Right lobe of liver (tissue), 6 donors: ENCODE measurements at regions not wholly inside any gene's neighbourhood (a gene's known extent, or its start where the extent isn't known, plus 50 kb on each side); places are given as distances from the start of the nearest gene placed in this dataset.
"Not testable (repeated sequence)": the region's sequence is repeated elsewhere in the genome, so short reads cannot be mapped to it uniquely, and the experiment has no call there.

Experiments
- ATAC-seq, 4 donors: fragments of 200-7000 bp; cut with Tn5 transposase; one replicate each; pipeline ENCODE4 v1.9.1; 2020; ENCODE audit warnings: mild to moderate bottlenecking in 4 of 4, moderate library complexity in 4 of 4
- DNase-seq, 3 donors: peaks; one replicate each; pipeline ENCODE4 v3.0.0-alpha.2; 2020
- H3K27ac ChIP-seq, 3 donors: fragments of 200-600 bp; one replicate each; pipeline ENCODE4 v1.8.0; 2022
- H3K27me3 ChIP-seq, 2 donors: fragments of 200-600 bp; one replicate each; pipeline ENCODE4 v1.8.0; 2022
- H3K36me3 ChIP-seq, 4 donors: fragments of 200-600 bp; sonication (generic) in 1 of 4; one replicate each; pipeline versions ENCODE4 v1.5.1 to v1.8.0; 2017 to 2022; ENCODE audit warnings: control low read depth in 1 of 4
- H3K4me1 ChIP-seq, 4 donors: fragments of 200-600 bp; sonication (generic) in 1 of 4; one replicate each; pipeline versions ENCODE4 v1.5.1 to v1.8.0; 2017 to 2022; ENCODE audit warnings: control low read depth in 1 of 4
- H3K4me3 ChIP-seq, 3 donors: fragments of 200-600 bp; one replicate each; pipeline ENCODE4 v1.8.0; 2022
- H3K9me3 ChIP-seq, 4 donors: fragments of 200-600 bp; sonication (generic) in 1 of 4; one replicate each; pipeline versions ENCODE4 v1.5.1 to v1.8.0; 2017 to 2022; ENCODE audit warnings: control low read depth in 1 of 4
- POLR2A ChIP-seq: fragments of 450-650 bp; IDR thresholded peaks from one replicate; pipeline ENCODE4 v1.6.1; 2017; ENCODE audit warnings: antibody characterized with exemption, mild to moderate bottlenecking
- WGBS: methylation state at CpG from one replicate; pipeline ENCODE4 v1.1.6; 2018; ENCODE audit warnings: low coverage, low lambda C conversion rate; ENCODE audit not compliant: insufficient coverage; ENCODE audit errors: missing lambda C conversion rate; 5-methylcytosine and 5-hydroxymethylcytosine counted together
- intact Hi-C, 2 donors: fragments of 100-400 bp; cut with DNase I; formaldehyde crosslinking; loops; one replicate each; pipeline versions ENCODE4 v1.11.2 to v1.14.1; 2022
- TF ChIP-seq, protein P1 (sequence below), 4 donors: fragments of 200-600 bp in 3 of 4; fragments of 450-650 bp in 1 of 4; IDR thresholded peaks; one replicate each; pipeline versions ENCODE4 v1.5.1 to v1.8.0; 2016 to 2022; ENCODE audit warnings: antibody characterized with exemption in 4 of 4, mild to moderate bottlenecking in 2 of 4
- donor health status: DM: no; HTN: yes; CAD: no.
- donor health status: DM: no; HTN: no; CAD: no.
- donor health status: DM: no; HTN: no; CAD: no.
- donor health status: DM: no; HTN: yes; CAD: no.
- donor health status: DM: no; HTN: yes; CAD: no.

DNA sequence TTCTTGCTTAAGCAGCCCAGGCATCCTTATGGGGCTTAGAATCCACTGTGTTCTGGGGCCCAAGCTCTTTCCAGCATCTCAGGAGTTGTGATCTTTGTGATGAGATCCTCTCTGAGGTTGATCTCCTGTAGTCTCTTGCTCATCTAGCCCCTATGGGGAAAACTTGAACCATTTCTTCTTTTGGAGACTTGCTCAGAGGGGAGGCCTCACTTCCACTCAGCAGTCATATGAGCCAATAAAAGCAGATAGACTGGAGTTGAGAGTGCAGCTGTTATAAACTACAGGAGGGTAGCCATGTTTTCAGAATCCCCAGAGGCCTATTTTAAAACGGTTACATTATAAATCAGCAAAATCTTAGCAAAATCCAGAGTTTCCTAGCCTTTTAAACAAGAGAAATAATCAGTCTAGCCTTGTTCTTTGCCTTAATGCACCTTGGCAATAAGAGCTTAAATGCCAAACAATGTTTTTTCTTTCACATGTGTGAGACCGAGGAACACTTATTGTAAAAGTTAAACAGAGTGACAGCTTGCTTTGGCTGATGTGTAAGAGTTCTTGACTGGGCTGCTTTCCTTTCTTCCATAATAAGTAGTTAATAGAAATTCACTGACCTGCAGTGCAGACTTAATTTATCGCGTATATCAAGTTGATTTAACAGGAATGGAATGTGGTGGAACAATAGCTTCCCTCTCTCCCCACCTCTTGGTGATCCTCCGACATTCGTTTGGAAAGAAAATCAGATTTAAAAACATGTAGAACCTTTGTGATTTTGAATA, 168.3 kb downstream of the NEDD1 start:
- WGBS = 47% methylated on average over 6 of the region's 6 CpGs
- no peak overlapping the region for H3K27ac ChIP-seq
- H3K4me3 ChIP-seq = no peak overlapping the region
- no peak for ATAC-seq
- no peaks in the 10 kb centered on the region for H3K36me3 ChIP-seq
- no peaks in the 10 kb centered on the region for H3K9me3 ChIP-seq
- H3K27me3 ChIP-seq = no peaks in the 10 kb centered on the region
- H3K4me1 ChIP-seq = no peaks in the 10 kb centered on the region
- DNase-seq = no peak
- intact Hi-C loops = no loop called here
- TF ChIP-seq, protein P1, sequence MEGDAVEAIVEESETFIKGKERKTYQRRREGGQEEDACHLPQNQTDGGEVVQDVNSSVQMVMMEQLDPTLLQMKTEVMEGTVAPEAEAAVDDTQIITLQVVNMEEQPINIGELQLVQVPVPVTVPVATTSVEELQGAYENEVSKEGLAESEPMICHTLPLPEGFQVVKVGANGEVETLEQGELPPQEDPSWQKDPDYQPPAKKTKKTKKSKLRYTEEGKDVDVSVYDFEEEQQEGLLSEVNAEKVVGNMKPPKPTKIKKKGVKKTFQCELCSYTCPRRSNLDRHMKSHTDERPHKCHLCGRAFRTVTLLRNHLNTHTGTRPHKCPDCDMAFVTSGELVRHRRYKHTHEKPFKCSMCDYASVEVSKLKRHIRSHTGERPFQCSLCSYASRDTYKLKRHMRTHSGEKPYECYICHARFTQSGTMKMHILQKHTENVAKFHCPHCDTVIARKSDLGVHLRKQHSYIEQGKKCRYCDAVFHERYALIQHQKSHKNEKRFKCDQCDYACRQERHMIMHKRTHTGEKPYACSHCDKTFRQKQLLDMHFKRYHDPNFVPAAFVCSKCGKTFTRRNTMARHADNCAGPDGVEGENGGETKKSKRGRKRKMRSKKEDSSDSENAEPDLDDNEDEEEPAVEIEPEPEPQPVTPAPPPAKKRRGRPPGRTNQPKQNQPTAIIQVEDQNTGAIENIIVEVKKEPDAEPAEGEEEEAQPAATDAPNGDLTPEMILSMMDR (IDR thresholded peaks at IDR 0.05) = no peak
- no peak for TF ChIP-seq POLR2A

DNA sequence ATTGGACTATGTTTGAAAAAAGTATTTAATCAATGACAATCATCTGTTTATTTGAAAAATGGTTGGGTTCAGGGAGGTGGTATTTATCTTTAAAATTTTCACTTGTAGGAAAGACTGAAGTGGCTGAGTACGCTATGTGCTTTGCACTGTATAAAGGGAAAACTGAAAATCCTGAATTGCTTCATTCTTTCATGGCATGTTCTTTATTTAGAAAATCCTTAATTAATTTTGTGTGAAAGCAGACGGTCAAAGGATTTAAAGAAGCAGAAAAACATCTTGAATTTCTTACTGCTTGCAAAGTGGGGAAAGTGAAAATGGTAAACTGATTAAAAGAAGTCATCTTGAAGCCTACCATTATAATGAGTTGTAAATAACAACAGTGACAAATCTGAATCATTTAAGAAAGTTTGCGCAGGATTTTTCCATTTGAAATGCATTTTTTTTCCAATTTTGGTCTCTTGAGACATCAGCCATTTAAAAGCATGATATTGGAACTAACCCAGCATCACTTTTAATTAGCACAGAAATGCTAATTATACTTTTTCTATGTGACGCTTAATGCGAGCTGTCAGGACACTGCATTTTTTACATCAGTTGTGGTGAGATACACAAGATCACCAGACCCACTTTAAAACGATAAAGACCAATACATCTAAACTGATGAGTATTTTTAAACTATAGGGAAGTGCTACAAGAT, 169.0 kb downstream of the NEDD1 start:
- ATAC-seq = no peak
- TF ChIP-seq, protein P1 (IDR thresholded peaks at IDR 0.05) = no peak
- H3K4me1 ChIP-seq = no peaks in the 10 kb centered on the region
- no peak overlapping the region for H3K4me3 ChIP-seq
- H3K27ac ChIP-seq = no peak overlapping the region
- intact Hi-C loops = no loop called here
- H3K36me3 ChIP-seq = no peaks in the 10 kb centered on the region
- no peaks in the 10 kb centered on the region for H3K9me3 ChIP-seq
- no peak for DNase-seq
- WGBS = 63% methylated on average over 6 of the region's 6 CpGs
- no peaks in the 10 kb centered on the region for H3K27me3 ChIP-seq

DNA sequence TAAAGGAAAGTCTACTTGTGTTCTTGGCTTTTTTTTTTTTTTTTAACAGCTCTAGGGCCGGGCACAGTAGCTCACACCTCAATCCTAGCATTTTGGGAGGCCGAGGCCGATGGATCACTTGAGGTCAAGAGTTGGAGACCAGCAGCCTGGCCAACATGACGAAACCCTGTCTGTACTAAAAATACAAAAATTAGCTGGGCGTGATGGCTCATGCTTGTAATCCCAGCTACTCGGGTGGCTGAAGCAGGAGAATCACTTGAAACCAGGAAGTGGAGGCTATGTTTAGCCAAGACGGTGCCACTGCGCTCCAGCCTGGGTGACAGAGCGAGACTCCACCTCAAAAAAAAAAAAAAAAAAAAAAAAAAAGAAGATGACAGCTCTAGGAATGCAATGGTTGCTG, 169.9 kb downstream of the NEDD1 start:
- intact Hi-C loops, DNase-seq, H3K4me3 ChIP-seq, H3K4me1 ChIP-seq, H3K36me3 ChIP-seq, H3K27me3 ChIP-seq, ATAC-seq, H3K9me3 ChIP-seq, H3K27ac ChIP-seq: not testable (repeated sequence)
- WGBS = 55% methylated on average over 7 of the region's 9 CpGs

DNA sequence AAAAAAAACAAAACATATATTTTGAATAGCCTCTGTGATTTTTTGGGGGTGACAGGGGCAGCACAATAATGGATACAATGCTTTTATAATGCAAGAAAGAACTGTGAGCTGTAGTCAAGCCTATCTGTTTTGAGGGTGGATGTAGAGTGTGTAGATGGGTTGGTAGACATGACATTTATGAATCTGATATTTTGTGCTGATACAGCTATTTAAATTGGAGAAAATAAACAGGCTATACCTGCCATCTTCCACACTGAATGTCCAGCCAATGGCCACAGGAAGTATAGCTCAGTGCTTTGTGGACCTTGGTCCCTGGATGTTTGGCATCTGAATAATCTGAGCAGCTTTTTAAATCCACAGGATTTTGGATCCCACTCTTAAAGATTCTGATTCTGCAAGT, 175.0 kb downstream of the NEDD1 start:
- intact Hi-C loops = no loop called here
- no peaks in the 10 kb centered on the region for H3K27me3 ChIP-seq
- H3K27ac ChIP-seq = no peak overlapping the region
- no peak for TF ChIP-seq POLR2A
- TF ChIP-seq, protein P1 (IDR thresholded peaks at IDR 0.05) = no peak
- H3K36me3 ChIP-seq = no peaks in the 10 kb centered on the region
- no peak overlapping the region for H3K4me3 ChIP-seq
- DNase-seq (no peak), ATAC-seq (no peak)
- no peaks in the 10 kb centered on the region for H3K9me3 ChIP-seq
- H3K4me1 ChIP-seq = no peaks in the 10 kb centered on the region

DNA sequence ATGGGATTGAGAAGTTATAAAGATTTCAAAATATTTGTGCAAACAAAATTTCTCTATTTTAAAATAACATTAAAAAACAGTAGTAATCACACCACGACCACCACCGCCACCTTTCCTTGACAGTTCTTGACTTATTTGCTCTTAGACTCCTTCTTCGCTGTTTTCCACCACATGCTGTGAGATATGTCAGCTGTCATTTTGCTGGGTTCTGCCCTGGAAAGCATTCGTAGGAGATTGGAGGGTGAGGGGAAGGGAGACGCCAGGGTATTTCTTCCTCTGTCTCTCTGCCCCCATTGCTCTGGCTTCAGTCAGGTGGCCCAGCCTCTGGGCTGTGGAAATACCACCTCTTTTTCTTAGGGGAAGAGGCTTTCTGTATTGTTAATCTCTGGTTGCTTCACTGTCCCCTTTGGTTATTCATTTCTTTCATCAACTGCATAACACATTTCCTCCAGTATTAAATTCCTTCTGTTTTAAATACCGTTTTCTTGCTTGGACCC, 186.2 kb downstream of the NEDD1 start:
- ATAC-seq = no peak
- no peak for TF ChIP-seq POLR2A
- WGBS = 39% methylated on average over 6 of the region's 6 CpGs
- Histone ChIP-seq H3K27ac (no peak overlapping the region), H3K4me1 (no peaks in the 10 kb centered on the region), H3K9me3 (no peaks in the 10 kb centered on the region), H3K4me3 (no peak overlapping the region), H3K36me3 (no peaks in the 10 kb centered on the region), H3K27me3 (no peaks in the 10 kb centered on the region)
- intact Hi-C loops = no loop called here
- DNase-seq = no peak
